ENCODE measurements at regions not wholly inside any gene's neighbourhood (a gene's known extent, or its start where the extent isn't known, plus 50 kb on each side); places are given as distances from the start of the nearest gene placed in this dataset.

GRCh38 chr5:21593261-21593660 lies 1259.9 kb downstream of the CDH12 start:
- TF ChIP-seq EP300 (IDR thresholded peaks at IDR 0.05) (no peak), CTCF (IDR thresholded peaks at IDR 0.05) (no peak), POLR2A (IDR thresholded peaks at IDR 0.05) (no peak)
